SK-N-SH treated with all-trans-retinoic acid at 6 μM for 48 hours (cell line): ENCODE measurements at regions not wholly inside any gene's neighbourhood (a gene's known extent, or its start where the extent isn't known, plus 50 kb on each side); places are given as distances from the start of the nearest gene placed in this dataset.

Experiments used
- CREB5 ChIP-seq: fragments of 250-450 bp; sonication (Bioruptor Pico); IDR thresholded peaks from 2 replicates; pipeline ENCODE4 v1.5.1; 2020; ENCODE audit warnings: low read depth, mild to moderate bottlenecking, moderate library complexity
- ISL1 ChIP-seq: fragments of 250-450 bp; sonication (Bioruptor Pico); IDR thresholded peaks from 2 replicates; pipeline ENCODE4 v2.1.2; 2022; ENCODE audit warnings: mild to moderate bottlenecking, moderate library complexity
- RARB ChIP-seq: fragments of 250-450 bp; sonication (Bioruptor Pico); IDR thresholded peaks from 2 replicates; pipeline ENCODE4 v1.8.0; 2021; ENCODE audit warnings: mild to moderate bottlenecking, moderate library complexity
- TCF4 ChIP-seq: fragments of 250-450 bp; sonication (Bioruptor Pico); IDR thresholded peaks from 2 replicates; pipeline ENCODE4 v1.8.0; 2021; ENCODE audit warnings: mild to moderate bottlenecking, moderate library complexity, borderline replicate concordance

GRCh38 chr1:82695443-82695842 is 894.7 kb downstream of the ADGRL2 start:
- TF ChIP-seq ISL1 = no peak
- no peak for TF ChIP-seq TCF4 (CRISPR knock-in tag)
- no peak for TF ChIP-seq RARB (CRISPR knock-in tag)
- TF ChIP-seq CREB5 (CRISPR knock-in tag) = no peak
